ENCODE measurements at regions not wholly inside any gene's neighbourhood (a gene's known extent, or its start where the extent isn't known, plus 50 kb on each side); places are given as distances from the start of the nearest gene placed in this dataset.

GRCh38 chr5:82865625-82866024 is 211.6 kb downstream of the TMEM167A start:
- Histone ChIP-seq H3K27me3 (ENCODE audit: control insufficient read depth in 4 of 4, insufficient read depth in 4 of 4, low read length in 3 of 4) (no peaks in the 10 kb centered on the region), H3K27ac (ENCODE audit: low read depth in 1 of 2, low read length in 2 of 2) (no peak overlapping the region), H3K4me1 (ENCODE audit: control insufficient read depth in 4 of 4, insufficient read depth in 4 of 4, low read length in 3 of 4) (peaks cover 0 to 3% (median 0%) of the 10 kb centered on the region in 4 donors), H3K9me3 (ENCODE audit: control insufficient read depth in 4 of 4, low read length in 3 of 4) (no peaks in the 10 kb centered on the region), H3K9ac (ENCODE audit: low read depth in 1 of 2, low read length in 2 of 2) (no peak overlapping the region), H3K36me3 (ENCODE audit: control insufficient read depth in 4 of 4, insufficient read depth in 3 of 4, low read depth in 1 of 4, low read length in 3 of 4) (no peaks in the 10 kb centered on the region), H3K4me3 (ENCODE audit: low read depth in 1 of 3, low read length in 3 of 3) (no peak overlapping the region)
- no peak for DNase-seq (ENCODE audit: low spot score)
- TF ChIP-seq ATF3 (IDR thresholded peaks at IDR 0.05) (no peak), JUND (IDR thresholded peaks at IDR 0.05) (no peak), SP1 (IDR thresholded peaks at IDR 0.05) (no peak), REST (IDR thresholded peaks at IDR 0.05) (no peak), MAX (IDR thresholded peaks at IDR 0.05) (no peak), GABPA (IDR thresholded peaks at IDR 0.05 in 1 of 2, conservative IDR thresholded peaks at IDR 0.05 in 1 of 2) (no peak), CTCF (IDR thresholded peaks at IDR 0.05; ENCODE audit: low read depth, low read length, missing input control) (no peak), NR2F2 (IDR thresholded peaks at IDR 0.05) (no peak), HNF4A (conservative IDR thresholded peaks at IDR 0.05) (no peak), EGR1 (IDR thresholded peaks at IDR 0.05; ENCODE audit: low read depth in 2 of 2) (no peak), FOXA1 (IDR thresholded peaks at IDR 0.05) (no peak), RXRA (IDR thresholded peaks at IDR 0.05) (no peak), TAF1 (conservative IDR thresholded peaks at IDR 0.05) (no peak), RAD21 (IDR thresholded peaks at IDR 0.05) (no peak), FOXA2 (IDR thresholded peaks at IDR 0.05) (no peak), YY1 (IDR thresholded peaks at IDR 0.05) (no peak), ZBTB33 (IDR thresholded peaks at IDR 0.05) (no peak), HNF4G (IDR thresholded peaks at IDR 0.05) (no peak)
- WGBS: 82% methylated on average over 3 of the region's 3 CpGs
